HCT116 (cell line): ENCODE measurements at regions not wholly inside any gene's neighbourhood (a gene's known extent, or its start where the extent isn't known, plus 50 kb on each side); places are given as distances from the start of the nearest gene placed in this dataset.

Source experiments
- ATAC-seq: fragments of 200-7000 bp; cut with Tn5 transposase; 2 replicates; pipeline ENCODE4 v1.9.1; 2020; ENCODE audit warnings: mild to moderate bottlenecking, moderate library complexity
- BruUV-seq: library from RNA; stranded (reverse); fragments of 400-500 nt; replicated peaks from 2 replicates; lab custom pipeline; 2021; lab: Mats Ljungman, UMichigan
- CTCF ChIA-PET: fragments of 300-600 bp; sonication (Branson Sonifier 250); formaldehyde crosslinking; loops from one replicate; lab custom pipeline; 2021; ENCODE audit warnings: antibody characterized with exemption; lab: Charles Lee
- POLR2A ChIA-PET: fragments of 300-600, 350-600 bp; sonication (Branson Sonifier 250); formaldehyde crosslinking; loops from one replicate; lab custom pipeline; 2021; ENCODE audit warnings: antibody characterized with exemption; lab: Charles Lee
- RAD21 ChIA-PET, 2 experiments: fragments of 300-600 bp; sonication (Branson Sonifier 250); formaldehyde crosslinking; loops; one replicate each; lab custom pipeline; 2023; ENCODE audit warnings: low total read pairs in 2 of 2; ENCODE audit not compliant: uncharacterized antibody in 2 of 2, unreplicated experiment in 2 of 2, low non-redundant PET in 1 of 2; lab: Charles Lee
- DNase-seq: peaks from one replicate; pipeline ENCODE4 v3.0.0-alpha.2; 2010; ENCODE audit warnings: low read depth, low spot score
- H2AFZ ChIP-seq: fragments of 200-600 bp; shearing (Covaris generic), sonication (generic); 2 replicates; pipeline ENCODE4 v1.6.1; 2017; ENCODE audit warnings: low read depth, mixed run types, mixed read lengths, antibody characterized with exemption, low read length; ENCODE audit not compliant: poor library complexity, severe bottlenecking
- H3K27ac ChIP-seq: 2 replicates; pipeline ENCODE4 v1.5.1; 2012; ENCODE audit warnings: low read depth, low read length
- H3K27me3 ChIP-seq: fragments of 200-600 bp; sonication (generic); 2 replicates; pipeline ENCODE4 v1.6.1; 2016; ENCODE audit warnings: mixed run types, low read length, mixed read lengths; ENCODE audit not compliant: insufficient read depth
- H3K36me3 ChIP-seq, 2 experiments: fragments of 200-500 bp in 1 of 2; fragments of 200-600 bp in 1 of 2; sonication (Bioruptor generic) in 1 of 2; sonication (generic) in 1 of 2; 2 replicates each; pipeline versions ENCODE4 v1.5.1 to v1.6.1; 2014 to 2016; ENCODE audit warnings: low read length in 2 of 2, inconsistent platforms in 1 of 2, mixed read lengths in 1 of 2, mixed run types in 1 of 2; ENCODE audit not compliant: insufficient read depth in 2 of 2, control insufficient read depth in 1 of 2
- H3K4me1 ChIP-seq, 2 experiments: fragments of 200-600 bp in 1 of 2; sonication (generic) in 1 of 2; 2 replicates each; pipeline versions ENCODE4 v1.5.1 to v1.6.1; 2012 to 2017; ENCODE audit warnings: low read length in 2 of 2, inconsistent platforms in 1 of 2, mild to moderate bottlenecking in 1 of 2, mixed read lengths in 1 of 2, mixed run types in 1 of 2, moderate library complexity in 1 of 2; ENCODE audit not compliant: insufficient read depth in 2 of 2, control insufficient read depth in 1 of 2
- H3K4me2 ChIP-seq: fragments of 200-600 bp; sonication (generic); 2 replicates; pipeline ENCODE4 v1.6.1; 2017; ENCODE audit warnings: mixed run types, low read length, mixed read lengths
- H3K4me3 ChIP-seq, 2 experiments: fragments of 200-600 bp in 1 of 2; sonication (generic) in 1 of 2; replicated peaks in 1 of 2; 2 replicates each; pipeline ENCODE4 v1.5.1; 2011 to 2016; ENCODE audit warnings: low read length in 2 of 2, control low read depth in 1 of 2, low read depth in 1 of 2, mild to moderate bottlenecking in 1 of 2, mixed read lengths in 1 of 2, mixed run types in 1 of 2
- H3K79me2 ChIP-seq: fragments of 200-600 bp; sonication (generic); 2 replicates; pipeline ENCODE4 v1.6.1; 2017; ENCODE audit warnings: mild to moderate bottlenecking, mixed run types, low read length, moderate library complexity, mixed read lengths; ENCODE audit not compliant: insufficient read depth
- H3K9ac ChIP-seq: fragments of 200-600 bp; sonication (generic); 2 replicates; pipeline ENCODE4 v1.6.1; 2016; ENCODE audit warnings: low read length, mixed read lengths
- H3K9me2 ChIP-seq: fragments of 200-600 bp; sonication (generic), shearing (Covaris generic); 2 replicates; pipeline ENCODE4 v1.6.1; 2017; ENCODE audit warnings: mixed run types, mild to moderate bottlenecking, moderate library complexity; ENCODE audit not compliant: insufficient read depth
- H3K9me3 ChIP-seq, 2 experiments: fragments of 200-500 bp in 1 of 2; fragments of 200-600 bp in 1 of 2; sonication (Bioruptor generic) in 1 of 2; sonication (generic) in 1 of 2; 2 replicates each; pipeline ENCODE4 v1.6.1; 2014 to 2017; ENCODE audit warnings: low read length in 2 of 2, mixed read lengths in 2 of 2, inconsistent platforms in 1 of 2, low read depth in 1 of 2, mild to moderate bottlenecking in 1 of 2, mixed run types in 1 of 2, moderate library complexity in 1 of 2; ENCODE audit not compliant: control insufficient read depth in 1 of 2, insufficient read depth in 1 of 2
- H4K20me1 ChIP-seq: fragments of 200-600 bp; sonication (generic), shearing (Covaris generic); 2 replicates; pipeline ENCODE4 v1.6.1; 2017; ENCODE audit warnings: mixed run types, mild to moderate bottlenecking, moderate library complexity; ENCODE audit not compliant: insufficient read depth
- CBX3 ChIP-seq: IDR thresholded peaks from 2 replicates; pipeline ENCODE4 v1.6.1; 2012; ENCODE audit warnings: low read depth
- EGR1 ChIP-seq: IDR thresholded peaks from 2 replicates; pipeline ENCODE4 v1.6.1; 2012; ENCODE audit warnings: low read depth
- EZH2 ChIP-seq: fragments of 200-600 bp; sonication (generic); IDR thresholded peaks from 2 replicates; pipeline ENCODE4 v1.6.1; 2017; ENCODE audit warnings: antibody characterized with exemption, mixed run types
- FOSL1 ChIP-seq: IDR thresholded peaks from 2 replicates; pipeline ENCODE4 v1.6.1; 2012; ENCODE audit warnings: low read depth
- SP1 ChIP-seq: IDR thresholded peaks from 2 replicates; pipeline ENCODE4 v1.6.1; 2012; ENCODE audit warnings: low read depth
- TCF7L2 ChIP-seq: IDR thresholded peaks from 2 replicates; pipeline ENCODE4 v1.7.0; 2011; ENCODE audit warnings: borderline replicate concordance, inconsistent platforms; ENCODE audit not compliant: insufficient read depth, insufficient read length; ENCODE audit errors: extremely low read depth
- YY1 ChIP-seq: IDR thresholded peaks from 2 replicates; pipeline ENCODE4 v1.6.1; 2011; ENCODE audit warnings: low read length, low read depth, moderate library complexity, mild to moderate bottlenecking; ENCODE audit not compliant: insufficient replicate concordance; ENCODE audit errors: extremely low read depth
- ZFX ChIP-seq: fragments of 450-650 bp; IDR thresholded peaks from 2 replicates; pipeline ENCODE4 v1.6.1; 2017
- ZNF274 ChIP-seq: fragments of 200-500 bp; sonication (Bioruptor generic); IDR thresholded peaks from 2 replicates; pipeline ENCODE4 v1.6.1; 2014; ENCODE audit warnings: mild to moderate bottlenecking, low read depth, low read length, inconsistent platforms
- intact Hi-C: fragments of 100-400 bp; cut with micrococcal nuclease; formaldehyde crosslinking; loops from 2 replicates; pipeline ENCODE4 v1.10.0; 2022
- TF ChIP-seq, protein P1 (sequence below): IDR thresholded peaks from 2 replicates; pipeline ENCODE4 v1.6.1; 2012

DNA sequence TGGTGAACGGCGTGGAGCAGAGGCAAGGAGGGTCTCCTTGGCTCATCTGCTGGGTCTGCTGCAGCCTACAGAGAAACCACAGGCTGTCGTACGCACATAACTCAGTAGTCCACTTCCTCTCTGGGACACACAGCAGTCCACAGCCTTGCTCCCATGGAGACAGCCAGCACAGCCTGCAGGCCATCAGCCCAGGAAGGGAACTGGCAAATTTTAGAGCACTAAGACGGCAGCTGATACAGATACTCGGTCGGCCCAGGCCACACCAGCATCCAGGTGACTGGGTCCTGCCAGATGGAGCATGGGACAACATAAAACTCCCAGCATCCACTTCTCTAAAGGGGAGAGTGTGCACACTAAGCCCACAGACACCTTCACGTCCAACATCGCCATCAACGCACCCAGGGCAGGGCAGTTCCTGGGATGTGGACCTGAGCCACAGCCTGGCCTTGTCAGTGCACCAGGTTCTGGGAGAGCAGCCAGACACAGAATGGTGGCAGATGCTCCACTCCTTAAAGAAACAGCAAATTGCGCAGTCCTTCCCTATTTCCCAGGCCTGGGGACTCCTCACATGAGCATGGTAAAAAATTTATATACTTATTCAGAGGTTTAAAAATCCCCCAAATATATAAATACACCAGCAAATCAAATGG lies 247.1 kb upstream of the RAB4A start:
- RAD21 ChIA-PET: no interaction called here
- no peak for DNase-seq
- no peak overlapping the region for H2AFZ ChIP-seq
- no peaks in the 10 kb centered on the region for H3K79me2 ChIP-seq
- no TSS peak for BruUV-seq
- CTCF ChIA-PET: no interaction called here
- POLR2A ChIA-PET: no interaction called here
- H3K27me3 ChIP-seq: no peaks in the 10 kb centered on the region
- no peaks in the 10 kb centered on the region for H3K36me3 ChIP-seq
- ATAC-seq: no peak
- H3K9me3 ChIP-seq: no peaks in the 10 kb centered on the region
- no peak for TF ChIP-seq SP1
- no peak for TF ChIP-seq ZFX
- no peak for TF ChIP-seq ZNF274
- TF ChIP-seq YY1: no peak
- TF ChIP-seq FOSL1: no peak
- TF ChIP-seq EGR1: no peak
- TF ChIP-seq TCF7L2: no peak
- TF ChIP-seq CBX3: no peak
- no peak for TF ChIP-seq EZH2
- TF ChIP-seq, protein P1, sequence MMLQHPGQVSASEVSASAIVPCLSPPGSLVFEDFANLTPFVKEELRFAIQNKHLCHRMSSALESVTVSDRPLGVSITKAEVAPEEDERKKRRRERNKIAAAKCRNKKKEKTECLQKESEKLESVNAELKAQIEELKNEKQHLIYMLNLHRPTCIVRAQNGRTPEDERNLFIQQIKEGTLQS: no peak
- TF ChIP-seq, all 23 proteins: peak for 0
- Histone ChIP-seq H3K4me3 (no peak overlapping the region), H3K9me2 (no peaks in the 10 kb centered on the region), H3K4me2 (no peak overlapping the region), H3K9ac (no peak overlapping the region), H3K4me1 (peaks cover 6 to 12% of the 10 kb centered on the region in 2 experiments; a peak in 3 of 4 replicates), H3K27ac (no peak overlapping the region), H4K20me1 (no peaks in the 10 kb centered on the region)
- intact Hi-C loops: no loop called here
